Spleen (tissue), 7 donors: ENCODE measurements at regions not wholly inside any gene's neighbourhood (a gene's known extent, or its start where the extent isn't known, plus 50 kb on each side); places are given as distances from the start of the nearest gene placed in this dataset.

ENCODE experiments used
- CTCF ChIP-seq, 11 experiments: fragments of 200-600 bp in 7 of 11; fragments of 450-650 bp in 4 of 11; sonication (generic) in 4 of 11; IDR thresholded peaks in 8 of 11; conservative IDR thresholded peaks in 3 of 11; 1 replicate in 7 of 11; 2 replicates in 4 of 11; pipeline versions ENCODE4 v1.4.0 to v1.8.0; 2016 to 2021; ENCODE audit warnings: antibody characterized with exemption in 11 of 11, inconsistent platforms in 4 of 11, mild to moderate bottlenecking in 1 of 11
- POLR2A ChIP-seq, 3 donors: fragments of 450-650 bp; IDR thresholded peaks; one replicate each; pipeline ENCODE4 v1.5.1; 2017; ENCODE audit warnings: antibody characterized with exemption in 3 of 3, mild to moderate bottlenecking in 1 of 3
- donor health status: DM: no; HTN: no; CAD: no; lungs with moderate emphysema.
- donor health status: DM: no; HTN: no; CAD: no.
- donor health status: DM: no; HTN: no; CAD: no.

GRCh38 chr10:5305374-5305773 is 59.4 kb upstream of the UCN3 start:
- TF ChIP-seq POLR2A (IDR thresholded peaks at IDR 0.05) (no peak), CTCF (IDR thresholded peaks at IDR 0.05 in 8 of 11, conservative IDR thresholded peaks at IDR 0.05 in 3 of 11) (no peak)
